SK-N-SH (cell line): ENCODE measurements at regions not wholly inside any gene's neighbourhood (a gene's known extent, or its start where the extent isn't known, plus 50 kb on each side); places are given as distances from the start of the nearest gene placed in this dataset.

Experiments used
- CTCF ChIA-PET: fragments of 300-600, 350-600 bp; formaldehyde crosslinking; extraction: SDS; loops from one replicate; lab custom pipeline; 2021; lab: Yijun Ruan, JAX
- POLR2A ChIA-PET: fragments of 350-600 bp; sonication (Branson Sonifier 250); formaldehyde crosslinking; extraction: SDS; loops from one replicate; lab custom pipeline; 2020; ENCODE audit warnings: antibody characterized with exemption, inconsistent platforms; lab: Yijun Ruan, JAX
- DNase-seq: peaks from one replicate; pipeline ENCODE4 v3.0.0; 2012
- H2AFZ ChIP-seq: fragments of 200-600 bp; sonication (generic); 2 replicates; pipeline ENCODE4 v1.8.1; 2016; ENCODE audit warnings: antibody characterized with exemption, mild to moderate bottlenecking, low read depth
- H3F3A ChIP-seq: fragments of 200-600 bp; sonication (generic); replicated peaks from 2 replicates; pipeline ENCODE3; 2016; ENCODE audit warnings: antibody characterized with exemption, mild to moderate bottlenecking; ENCODE audit not compliant: insufficient read depth
- H3K27ac ChIP-seq, 2 experiments: fragments of 200-500 bp in 1 of 2; fragments of 200-600 bp in 1 of 2; sonication (Bioruptor generic) in 1 of 2; sonication (generic), shearing (Covaris generic) in 1 of 2; 2 replicates each; pipeline versions ENCODE4 v1.5.1 to v1.6.1; 2014 to 2016; ENCODE audit warnings: low read depth in 2 of 2, inconsistent platforms in 1 of 2, low read length in 1 of 2, mild to moderate bottlenecking in 1 of 2, mixed read lengths in 1 of 2
- H3K27me3 ChIP-seq: fragments of 200-600 bp; sonication (generic), shearing (Covaris generic); 2 replicates; pipeline ENCODE4 v1.6.1; 2016; ENCODE audit warnings: mixed run types; ENCODE audit not compliant: insufficient read depth
- H3K36me3 ChIP-seq, 2 experiments: fragments of 200-500 bp in 1 of 2; fragments of 200-600 bp in 1 of 2; sonication (Bioruptor generic) in 1 of 2; sonication (generic) in 1 of 2; replicated peaks in 1 of 2; 2 replicates each; pipeline versions ENCODE3 to v1.5.1; 2014 to 2016; ENCODE audit warnings: low read length in 1 of 2, mild to moderate bottlenecking in 1 of 2; ENCODE audit not compliant: insufficient read depth in 2 of 2, control insufficient read depth in 1 of 2
- H3K4me1 ChIP-seq, 2 experiments: fragments of 200-500 bp in 1 of 2; fragments of 200-600 bp in 1 of 2; sonication (Bioruptor generic) in 1 of 2; sonication (generic), shearing (Covaris generic) in 1 of 2; 2 replicates each; pipeline versions ENCODE4 v1.5.1 to v1.6.1; 2014 to 2016; ENCODE audit warnings: low read depth in 1 of 2, low read length in 1 of 2, mixed run types in 1 of 2; ENCODE audit not compliant: insufficient read depth in 2 of 2, control insufficient read depth in 1 of 2
- H3K4me2 ChIP-seq: fragments of 200-600 bp; sonication (generic), shearing (Covaris generic); 2 replicates; pipeline ENCODE4 v1.6.1; 2017; ENCODE audit warnings: mixed run types
- H3K4me3 ChIP-seq, 2 experiments: fragments of 200-500 bp in 1 of 2; fragments of 200-600 bp in 1 of 2; sonication (Bioruptor generic) in 1 of 2; sonication (generic), shearing (Covaris generic) in 1 of 2; 2 replicates each; pipeline versions ENCODE4 v1.5.1 to v1.8.1; 2014 to 2016; ENCODE audit warnings: low read depth in 2 of 2, inconsistent platforms in 1 of 2, low read length in 1 of 2, mild to moderate bottlenecking in 1 of 2, mixed read lengths in 1 of 2, moderate library complexity in 1 of 2
- H3K79me2 ChIP-seq: fragments of 200-600 bp; sonication (generic); 2 replicates; pipeline ENCODE4 v1.8.1; 2017; ENCODE audit warnings: mild to moderate bottlenecking; ENCODE audit not compliant: insufficient read depth
- H3K9ac ChIP-seq: fragments of 200-600 bp; sonication (generic); 2 replicates; pipeline ENCODE4 v1.6.1; 2017; ENCODE audit warnings: mixed run types
- H3K9me2 ChIP-seq: fragments of 200-600 bp; sonication (generic); 2 replicates; pipeline ENCODE4 v1.6.1; 2017; ENCODE audit warnings: mixed run types
- H3K9me3 ChIP-seq: fragments of 200-600 bp; sonication (generic); 2 replicates; pipeline ENCODE4 v1.6.1; 2017; ENCODE audit warnings: mixed run types, mild to moderate bottlenecking, moderate library complexity
- H4K20me1 ChIP-seq: fragments of 200-600 bp; sonication (generic); 2 replicates; pipeline ENCODE4 v1.6.1; 2017; ENCODE audit warnings: mild to moderate bottlenecking, mixed run types; ENCODE audit not compliant: insufficient read depth
- CHD2 ChIP-seq: fragments of 150-350 bp; IDR thresholded peaks from 2 replicates; pipeline ENCODE4 v1.6.1; 2018; ENCODE audit warnings: low read length; ENCODE audit not compliant: partially characterized antibody
- EZH2phosphoT487 ChIP-seq: fragments of 200-600 bp; sonication (generic); IDR thresholded peaks from 2 replicates; pipeline ENCODE4 v1.6.1; 2017; ENCODE audit warnings: low read depth, mixed run types, mild to moderate bottlenecking, antibody characterized with exemption, moderate library complexity, borderline replicate concordance
- FOXJ3 ChIP-seq: sonication (generic); formaldehyde crosslinking; IDR thresholded peaks from 2 replicates; pipeline ENCODE4 v1.5.1; 2020; ENCODE audit warnings: mild to moderate bottlenecking, missing genetic modification reagents
- FOXM1 ChIP-seq: IDR thresholded peaks from 2 replicates; pipeline ENCODE4 v1.4.0; 2012; ENCODE audit warnings: low read depth, mild to moderate bottlenecking
- GATA2 ChIP-seq: sonication (generic); formaldehyde crosslinking; IDR thresholded peaks from 2 replicates; pipeline ENCODE4 v1.5.0; 2020; ENCODE audit warnings: mild to moderate bottlenecking, missing genetic modification reagents
- JUND ChIP-seq: IDR thresholded peaks from 2 replicates; pipeline ENCODE4 v1.4.0; 2012
- NFIC ChIP-seq: IDR thresholded peaks from 2 replicates; pipeline ENCODE4 v1.4.0; 2012; ENCODE audit warnings: borderline replicate concordance
- NRF1 ChIP-seq: IDR thresholded peaks from 2 replicates; pipeline ENCODE4 v1.6.1; 2012; ENCODE audit warnings: low read depth, mild to moderate bottlenecking, low read length
- RAD21 ChIP-seq: IDR thresholded peaks from 2 replicates; pipeline ENCODE4 v1.6.1; 2012; ENCODE audit warnings: mild to moderate bottlenecking, low read length
- RCOR1 ChIP-seq: fragments of 150-350 bp; IDR thresholded peaks from 2 replicates; pipeline ENCODE4 v1.6.1; 2017; ENCODE audit warnings: antibody characterized with exemption, low read length
- RXRA ChIP-seq: IDR thresholded peaks from 2 replicates; pipeline ENCODE4 v1.4.0; 2012; ENCODE audit warnings: low read depth, mild to moderate bottlenecking, borderline replicate concordance
- SMC3 ChIP-seq: IDR thresholded peaks from 2 replicates; pipeline ENCODE4 v1.6.1; 2012; ENCODE audit warnings: low read depth, low read length, improper control_type of control experiment
- TAF1 ChIP-seq: IDR thresholded peaks from 2 replicates; pipeline ENCODE4 v1.6.1; 2012; ENCODE audit warnings: low read depth, mild to moderate bottlenecking, low read length, moderate library complexity, borderline replicate concordance
- TCF12 ChIP-seq: IDR thresholded peaks from 2 replicates; pipeline ENCODE4 v1.4.0; 2012
- USF1 ChIP-seq: IDR thresholded peaks from 2 replicates; pipeline ENCODE4 v1.4.0; 2012; ENCODE audit warnings: low read depth, borderline replicate concordance
- YY1 ChIP-seq: IDR thresholded peaks from 2 replicates; pipeline ENCODE4 v1.4.0; 2012; ENCODE audit warnings: low read depth, mild to moderate bottlenecking
- ZBTB33 ChIP-seq: IDR thresholded peaks from 2 replicates; pipeline ENCODE4 v1.4.0; 2012; ENCODE audit warnings: low read depth, borderline replicate concordance
- WGBS: methylation state at CpG from one replicate; pipeline ENCODE4 v1.1.6; 2017; ENCODE audit warnings: low lambda C conversion rate; 5-methylcytosine and 5-hydroxymethylcytosine counted together

- TF ChIP-seq TAF1 (no peak), FOXM1 (peak; percentile 85), SMC3 (no peak), ZBTB33 (peak; percentile 66; the same call in 1 of the 2 replicates), CHD2 (no peak), RAD21 (no peak), RCOR1 (no peak), TCF12 (peak; percentile 99), RXRA (peak; percentile 80; the same call in 1 of the 2 replicates), JUND (peak; percentile 89), GATA2 (CRISPR knock-in tag) (peak; percentile 22; the same call in 1 of the 2 replicates), YY1 (no peak)
Measured at GRCh38 chr2:37459095-37459981, 114.9 kb downstream of the QPCT start (continued).

DNA sequence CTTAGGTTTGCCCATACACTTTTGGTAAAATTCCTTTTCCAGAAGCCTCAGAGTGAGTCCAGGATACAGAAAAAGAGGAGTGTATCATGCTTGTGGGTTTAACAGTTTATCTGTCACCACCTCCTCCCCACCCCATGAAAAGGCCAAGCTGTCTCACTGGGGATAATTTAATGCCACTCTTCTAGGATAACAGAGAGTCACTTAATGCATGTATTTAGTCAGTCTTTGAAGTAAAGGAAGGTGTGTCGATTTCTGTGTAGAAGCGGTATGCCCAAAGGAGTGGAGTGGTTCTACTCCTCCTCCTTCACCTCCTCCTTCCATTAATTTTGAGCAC is 116.4 kb downstream of the QPCT start:
- WGBS, result 86% methylated on average over 2 of the region's 2 CpGs
- Histone ChIP-seq H4K20me1 (no peaks in the 10 kb centered on the region), H3F3A (peaks cover 36% of the 10 kb centered on the region), H2AFZ (no peak overlapping the region), H3K79me2 (no peaks in the 10 kb centered on the region), H3K4me1 (peaks cover 9 to 32% of the 10 kb centered on the region in 2 experiments), H3K9me2 (no peaks in the 10 kb centered on the region), H3K9ac (peak overlapping the region; percentile 8; the same call in 1 of the 2 replicates), H3K27ac (peak overlapping the region in 1 of 2 experiments; percentile 98; a peak in 2 of 4 replicates), H3K4me3 (no peak overlapping the region), H3K27me3 (no peaks in the 10 kb centered on the region), H3K4me2 (peak overlapping the region; percentile 53; the same call in 1 of the 2 replicates), H3K36me3 (no peaks in the 10 kb centered on the region), H3K9me3 (no peaks in the 10 kb centered on the region)
- CTCF ChIA-PET, result interaction anchor here (1.1 to 2.0 kb wide), 5 partner anchors 11 to 46 kb away, joined by 3 to 5 read pairs (median 4); no protein-coding TSS in a partner anchor
- DNase-seq, result no peak
- no peak for TF ChIP-seq JUND
- no peak for TF ChIP-seq USF1
- no peak for TF ChIP-seq NFIC
- TF ChIP-seq FOXJ3, result no peak
- no peak for TF ChIP-seq RAD21
- no peak for TF ChIP-seq RCOR1
- no peak for TF ChIP-seq TCF12
- no peak for TF ChIP-seq EZH2phosphoT487
- no peak for TF ChIP-seq NRF1
- TF ChIP-seq TAF1, result no peak
- POLR2A ChIA-PET, result no interaction called here
